ENCODE measurements at regions not wholly inside any gene's neighbourhood (a gene's known extent, or its start where the extent isn't known, plus 50 kb on each side); places are given as distances from the start of the nearest gene placed in this dataset.

DNA sequence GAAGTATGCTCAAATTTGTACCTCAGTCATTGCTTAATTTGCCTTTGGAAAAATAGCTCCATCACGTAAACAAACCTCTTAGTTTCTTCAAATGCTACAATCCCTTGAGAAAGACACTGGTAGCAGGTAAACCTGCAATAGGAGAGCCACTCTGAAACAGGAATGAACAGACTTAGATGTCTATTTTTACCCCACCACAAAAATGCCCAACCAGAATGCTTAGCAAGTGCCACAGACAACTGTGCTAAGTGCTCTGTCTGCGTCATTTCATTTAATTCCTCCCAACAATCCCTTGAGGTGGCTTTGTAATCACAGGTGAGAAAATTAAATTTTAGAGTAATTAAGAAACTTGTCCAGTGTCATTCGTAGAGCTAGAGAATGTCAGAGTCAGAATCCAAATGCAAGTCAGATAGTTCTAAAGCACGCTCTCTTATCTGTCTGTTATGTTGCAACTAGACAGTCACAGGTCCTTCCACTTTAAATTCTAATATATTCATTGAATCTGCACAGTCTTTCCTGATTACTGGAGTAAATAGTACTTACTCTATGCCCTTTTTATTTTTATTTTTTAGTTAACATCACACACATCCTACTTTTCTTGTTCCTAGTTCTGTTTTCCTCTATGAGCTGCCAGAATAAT, 89.0 kb upstream of the GRIA4 start:
- TF ChIP-seq TAF1 (IDR thresholded peaks at IDR 0.05; ENCODE audit: low read depth) (no peak), YY1 (IDR thresholded peaks at IDR 0.05; ENCODE audit: low read depth) (no peak), EP300 (IDR thresholded peaks at IDR 0.05; ENCODE audit: borderline replicate concordance) (no peak), FOXM1 (IDR thresholded peaks at IDR 0.05; ENCODE audit: borderline replicate concordance, low read depth) (no peak), TCF12 (IDR thresholded peaks at IDR 0.05; ENCODE audit: low read depth) (no peak), CREB1 (IDR thresholded peaks at IDR 0.05; ENCODE audit: low read depth) (no peak), RAD21 (IDR thresholded peaks at IDR 0.05; ENCODE audit: low read depth) (no peak), CEBPB (IDR thresholded peaks at IDR 0.05) (no peak)
- TF ChIP-seq, protein P1, sequence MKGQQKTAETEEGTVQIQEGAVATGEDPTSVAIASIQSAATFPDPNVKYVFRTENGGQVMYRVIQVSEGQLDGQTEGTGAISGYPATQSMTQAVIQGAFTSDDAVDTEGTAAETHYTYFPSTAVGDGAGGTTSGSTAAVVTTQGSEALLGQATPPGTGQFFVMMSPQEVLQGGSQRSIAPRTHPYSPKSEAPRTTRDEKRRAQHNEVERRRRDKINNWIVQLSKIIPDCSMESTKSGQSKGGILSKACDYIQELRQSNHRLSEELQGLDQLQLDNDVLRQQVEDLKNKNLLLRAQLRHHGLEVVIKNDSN (IDR thresholded peaks at IDR 0.05) = no peak
- TF ChIP-seq, protein P2, sequence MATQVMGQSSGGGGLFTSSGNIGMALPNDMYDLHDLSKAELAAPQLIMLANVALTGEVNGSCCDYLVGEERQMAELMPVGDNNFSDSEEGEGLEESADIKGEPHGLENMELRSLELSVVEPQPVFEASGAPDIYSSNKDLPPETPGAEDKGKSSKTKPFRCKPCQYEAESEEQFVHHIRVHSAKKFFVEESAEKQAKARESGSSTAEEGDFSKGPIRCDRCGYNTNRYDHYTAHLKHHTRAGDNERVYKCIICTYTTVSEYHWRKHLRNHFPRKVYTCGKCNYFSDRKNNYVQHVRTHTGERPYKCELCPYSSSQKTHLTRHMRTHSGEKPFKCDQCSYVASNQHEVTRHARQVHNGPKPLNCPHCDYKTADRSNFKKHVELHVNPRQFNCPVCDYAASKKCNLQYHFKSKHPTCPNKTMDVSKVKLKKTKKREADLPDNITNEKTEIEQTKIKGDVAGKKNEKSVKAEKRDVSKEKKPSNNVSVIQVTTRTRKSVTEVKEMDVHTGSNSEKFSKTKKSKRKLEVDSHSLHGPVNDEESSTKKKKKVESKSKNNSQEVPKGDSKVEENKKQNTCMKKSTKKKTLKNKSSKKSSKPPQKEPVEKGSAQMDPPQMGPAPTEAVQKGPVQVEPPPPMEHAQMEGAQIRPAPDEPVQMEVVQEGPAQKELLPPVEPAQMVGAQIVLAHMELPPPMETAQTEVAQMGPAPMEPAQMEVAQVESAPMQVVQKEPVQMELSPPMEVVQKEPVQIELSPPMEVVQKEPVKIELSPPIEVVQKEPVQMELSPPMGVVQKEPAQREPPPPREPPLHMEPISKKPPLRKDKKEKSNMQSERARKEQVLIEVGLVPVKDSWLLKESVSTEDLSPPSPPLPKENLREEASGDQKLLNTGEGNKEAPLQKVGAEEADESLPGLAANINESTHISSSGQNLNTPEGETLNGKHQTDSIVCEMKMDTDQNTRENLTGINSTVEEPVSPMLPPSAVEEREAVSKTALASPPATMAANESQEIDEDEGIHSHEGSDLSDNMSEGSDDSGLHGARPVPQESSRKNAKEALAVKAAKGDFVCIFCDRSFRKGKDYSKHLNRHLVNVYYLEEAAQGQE (IDR thresholded peaks at IDR 0.05; ENCODE audit: low read depth) = no peak
- TF ChIP-seq, protein P3, sequence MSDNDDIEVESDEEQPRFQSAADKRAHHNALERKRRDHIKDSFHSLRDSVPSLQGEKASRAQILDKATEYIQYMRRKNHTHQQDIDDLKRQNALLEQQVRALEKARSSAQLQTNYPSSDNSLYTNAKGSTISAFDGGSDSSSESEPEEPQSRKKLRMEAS (IDR thresholded peaks at IDR 0.05) = no peak
